Activated B cell treated with CpG ODN at 0.5 μM for 24 hours (primary cell): ENCODE measurements at regions not wholly inside any gene's neighbourhood (a gene's known extent, or its start where the extent isn't known, plus 50 kb on each side); places are given as distances from the start of the nearest gene placed in this dataset.

Source experiments
- ATAC-seq: fragments of 200-7000 bp; cut with Tn5 transposase; one replicate; pipeline ENCODE4 v1.10.0; 2021; ENCODE audit warnings: low read depth, mild to moderate bottlenecking, moderate library complexity
- CTCF ChIA-PET: fragments of 350-600 bp; sonication (Branson Sonifier 250); formaldehyde crosslinking; loops from one replicate; lab custom pipeline; 2021; ENCODE audit warnings: antibody characterized with exemption; lab: Charles Lee
- POLR2A ChIA-PET: fragments of 350-600 bp; sonication (Branson Sonifier 250); formaldehyde crosslinking; loops from one replicate; lab custom pipeline; 2021; ENCODE audit warnings: antibody characterized with exemption; lab: Charles Lee
- DNase-seq: peaks from one replicate; pipeline ENCODE4 v3.0.0; 2022
- H3K27ac Mint-ChIP-seq: one replicate; pipeline ENCODE4 v1.8.0; 2020; ENCODE audit warnings: mixed read lengths
- H3K27me3 Mint-ChIP-seq: one replicate; pipeline ENCODE4 v1.8.0; 2021; ENCODE audit warnings: mixed read lengths
- H3K36me3 Mint-ChIP-seq: one replicate; pipeline ENCODE4 v1.8.0; 2021; ENCODE audit warnings: low read depth, mixed read lengths
- H3K4me1 Mint-ChIP-seq: one replicate; pipeline ENCODE4 v1.8.0; 2021; ENCODE audit warnings: mixed read lengths
- H3K4me3 Mint-ChIP-seq: one replicate; pipeline ENCODE4 v1.8.0; 2020; ENCODE audit warnings: mild to moderate bottlenecking, mixed read lengths
- H3K9me3 Mint-ChIP-seq: one replicate; pipeline ENCODE4 v1.8.0; 2020; ENCODE audit warnings: mixed read lengths
- intact Hi-C: fragments of 100-400 bp; cut with micrococcal nuclease; formaldehyde crosslinking; loops from one replicate; pipeline ENCODE4 v1.15.1; 2024
- TF ChIP-seq, protein P1 (sequence below): fragments of 200-600 bp; IDR thresholded peaks from one replicate; pipeline ENCODE4 v1.8.0; 2022; ENCODE audit warnings: antibody characterized with exemption, mild to moderate bottlenecking

DNA sequence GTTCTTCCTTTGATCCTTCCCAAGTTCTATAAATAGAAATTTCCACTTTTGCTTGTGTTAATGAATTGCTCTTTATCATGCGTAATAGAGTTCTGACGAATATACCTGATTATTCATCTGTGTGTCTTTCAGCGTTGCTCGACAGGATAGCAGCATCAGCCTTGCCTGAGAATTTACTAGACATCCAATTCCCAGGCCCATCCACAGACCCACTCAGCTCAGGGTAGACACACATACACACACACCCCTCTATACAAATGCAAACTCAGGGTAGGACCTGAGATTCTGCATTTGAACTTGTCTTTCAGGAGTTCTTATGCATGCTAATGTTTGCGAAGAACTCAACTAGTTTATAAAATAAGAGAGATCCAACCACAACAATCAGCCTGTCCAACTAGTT, 343.4 kb upstream of the GYPC start:
- no peaks in the 10 kb centered on the region for H3K36me3 Mint-ChIP-seq
- ChIA-PET CTCF (interaction anchor here (0.7 kb wide), 1 partner anchor 8 kb away, joined by 3 read pairs; no protein-coding TSS in a partner anchor), POLR2A (no interaction called here)
- ATAC-seq (no peak), DNase-seq (no peak)
- H3K4me1 Mint-ChIP-seq: no peaks in the 10 kb centered on the region
- H3K9me3 Mint-ChIP-seq: no peaks in the 10 kb centered on the region
- no peaks in the 10 kb centered on the region for H3K27me3 Mint-ChIP-seq
- no peak overlapping the region for H3K27ac Mint-ChIP-seq
- TF ChIP-seq, protein P1, sequence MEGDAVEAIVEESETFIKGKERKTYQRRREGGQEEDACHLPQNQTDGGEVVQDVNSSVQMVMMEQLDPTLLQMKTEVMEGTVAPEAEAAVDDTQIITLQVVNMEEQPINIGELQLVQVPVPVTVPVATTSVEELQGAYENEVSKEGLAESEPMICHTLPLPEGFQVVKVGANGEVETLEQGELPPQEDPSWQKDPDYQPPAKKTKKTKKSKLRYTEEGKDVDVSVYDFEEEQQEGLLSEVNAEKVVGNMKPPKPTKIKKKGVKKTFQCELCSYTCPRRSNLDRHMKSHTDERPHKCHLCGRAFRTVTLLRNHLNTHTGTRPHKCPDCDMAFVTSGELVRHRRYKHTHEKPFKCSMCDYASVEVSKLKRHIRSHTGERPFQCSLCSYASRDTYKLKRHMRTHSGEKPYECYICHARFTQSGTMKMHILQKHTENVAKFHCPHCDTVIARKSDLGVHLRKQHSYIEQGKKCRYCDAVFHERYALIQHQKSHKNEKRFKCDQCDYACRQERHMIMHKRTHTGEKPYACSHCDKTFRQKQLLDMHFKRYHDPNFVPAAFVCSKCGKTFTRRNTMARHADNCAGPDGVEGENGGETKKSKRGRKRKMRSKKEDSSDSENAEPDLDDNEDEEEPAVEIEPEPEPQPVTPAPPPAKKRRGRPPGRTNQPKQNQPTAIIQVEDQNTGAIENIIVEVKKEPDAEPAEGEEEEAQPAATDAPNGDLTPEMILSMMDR: no peak
- intact Hi-C loops: no loop called here
- no peak overlapping the region for H3K4me3 Mint-ChIP-seq

DNA sequence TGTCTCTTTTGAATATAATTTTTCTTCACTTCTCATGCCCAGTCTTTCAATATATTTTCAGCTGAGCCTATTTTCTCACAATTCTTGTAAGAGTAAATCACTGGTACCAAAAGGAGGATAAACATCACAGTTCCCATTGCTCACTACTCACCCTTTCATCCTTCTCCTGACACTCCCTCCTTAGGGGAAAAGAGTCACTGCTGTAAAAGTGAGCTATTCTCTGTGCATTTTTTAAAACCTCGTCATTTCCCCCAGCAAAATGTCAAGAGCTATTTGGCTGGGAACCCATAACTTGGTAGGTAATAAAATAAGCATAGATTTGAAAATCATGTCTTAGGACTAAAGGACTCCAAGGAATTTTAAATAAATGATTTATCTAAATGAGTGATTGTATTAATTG, 340.1 kb upstream of the GYPC start:
- no peak for DNase-seq
- no peaks in the 10 kb centered on the region for H3K4me1 Mint-ChIP-seq
- ChIA-PET POLR2A (no interaction called here), CTCF (no interaction called here)
- no peaks in the 10 kb centered on the region for H3K27me3 Mint-ChIP-seq
- no peak for ATAC-seq
- intact Hi-C loops: no loop called here
- no peak overlapping the region for H3K27ac Mint-ChIP-seq
- H3K36me3 Mint-ChIP-seq: no peaks in the 10 kb centered on the region
- TF ChIP-seq, protein P1: no peak
- H3K9me3 Mint-ChIP-seq: no peaks in the 10 kb centered on the region
- H3K4me3 Mint-ChIP-seq: no peak overlapping the region

DNA sequence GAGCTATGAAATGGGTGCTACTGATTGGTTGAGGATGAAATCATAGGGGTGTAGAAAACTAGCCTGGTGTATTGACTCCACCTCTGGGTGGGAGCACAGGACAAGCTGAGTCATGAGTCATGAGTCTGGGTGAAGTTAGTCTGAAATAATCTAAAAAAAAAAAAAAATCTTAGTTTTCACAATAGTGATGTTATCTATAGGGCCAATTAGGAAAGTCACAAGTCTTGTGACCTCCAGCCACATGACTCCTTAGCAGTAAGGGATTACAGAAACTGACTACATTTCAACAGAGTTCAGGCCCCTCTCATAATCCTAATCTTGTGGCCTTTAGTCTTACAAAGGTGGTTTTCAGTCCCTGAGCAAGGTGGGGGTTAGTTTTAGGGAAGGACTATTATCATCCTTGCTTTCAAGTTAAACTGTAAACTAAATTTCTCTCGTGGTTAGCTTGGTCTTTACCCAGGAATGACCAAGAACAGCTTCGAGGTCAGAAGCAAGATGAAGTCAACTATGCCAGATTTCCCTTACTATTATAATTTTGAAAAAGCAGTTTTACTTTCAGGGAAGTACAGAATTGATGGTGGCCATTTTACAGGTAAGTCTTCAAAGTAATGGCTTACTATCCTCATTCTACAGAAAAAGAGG, 338.0 kb upstream of the GYPC start:
- intact Hi-C loops: no loop called here
- Mint-ChIP-seq H3K9me3 (no peaks in the 10 kb centered on the region), H3K36me3 (no peaks in the 10 kb centered on the region), H3K27ac (no peak overlapping the region), H3K4me3 (no peak overlapping the region), H3K27me3 (no peaks in the 10 kb centered on the region), H3K4me1 (no peaks in the 10 kb centered on the region)
- POLR2A ChIA-PET: no interaction called here
- TF ChIP-seq, protein P1: no peak
- DNase-seq (no peak), ATAC-seq (no peak)
- CTCF ChIA-PET: no interaction called here

DNA sequence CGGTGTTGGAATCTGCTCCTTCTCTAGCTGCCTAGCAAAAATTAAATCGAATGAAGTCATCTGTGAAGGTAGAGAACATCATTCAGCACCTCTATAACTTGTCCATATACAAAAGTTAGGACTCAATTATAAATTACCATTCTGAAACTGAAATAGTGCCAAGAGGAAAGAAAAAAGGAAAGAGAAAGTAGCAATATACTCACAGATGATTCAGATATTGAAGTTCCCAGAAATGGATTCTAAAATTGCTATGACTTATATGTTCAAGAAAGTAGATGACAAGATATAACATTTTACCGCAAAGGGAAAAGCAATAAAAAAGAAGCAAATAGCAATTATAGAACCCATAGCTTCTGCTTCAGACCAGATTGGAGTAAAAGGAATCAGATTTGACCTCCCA, 333.6 kb upstream of the GYPC start:
- H3K4me3 Mint-ChIP-seq: no peak overlapping the region
- DNase-seq (no peak), ATAC-seq (no peak)
- no peaks in the 10 kb centered on the region for H3K9me3 Mint-ChIP-seq
- no peaks in the 10 kb centered on the region for H3K36me3 Mint-ChIP-seq
- no peaks in the 10 kb centered on the region for H3K27me3 Mint-ChIP-seq
- ChIA-PET CTCF (no interaction called here), POLR2A (no interaction called here)
- TF ChIP-seq, protein P1: no peak
- intact Hi-C loops: no loop called here
- no peaks in the 10 kb centered on the region for H3K4me1 Mint-ChIP-seq
- no peak overlapping the region for H3K27ac Mint-ChIP-seq

DNA sequence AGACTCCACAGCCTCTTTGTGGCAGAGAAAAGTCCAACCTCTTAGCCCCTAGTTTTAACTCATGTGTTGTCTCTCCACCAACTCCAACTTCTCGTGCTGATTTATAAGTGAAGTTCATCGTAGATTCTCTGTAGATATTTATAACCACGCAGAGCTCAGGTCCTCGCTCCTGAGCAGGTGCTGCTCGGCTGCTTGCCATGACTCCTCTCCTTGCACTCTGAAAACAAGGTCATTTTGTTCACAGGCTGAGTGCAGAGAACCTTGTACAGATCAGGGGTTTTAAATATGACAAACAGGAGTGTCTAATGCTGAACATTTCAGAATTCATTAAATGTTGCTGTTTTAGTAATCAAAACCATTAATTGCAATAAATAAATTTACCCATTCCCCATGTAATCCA, 330.8 kb upstream of the GYPC start:
- ChIA-PET POLR2A (no interaction called here), CTCF (no interaction called here)
- no peak for DNase-seq
- TF ChIP-seq, protein P1: no peak
- Mint-ChIP-seq H3K4me1 (no peaks in the 10 kb centered on the region), H3K9me3 (no peaks in the 10 kb centered on the region), H3K36me3 (no peaks in the 10 kb centered on the region), H3K4me3 (no peak overlapping the region), H3K27me3 (no peaks in the 10 kb centered on the region), H3K27ac (no peak overlapping the region)
- ATAC-seq: no peak
- intact Hi-C loops: no loop called here
